ENCODE measurements at regions not wholly inside any gene's neighbourhood (a gene's known extent, or its start where the extent isn't known, plus 50 kb on each side); places are given as distances from the start of the nearest gene placed in this dataset.
A peak's percentile ranks its signal among the peaks of the same experiment; 100 is the strongest.

- no peak overlapping the region for H3K27ac ChIP-seq
- DNase-seq (ENCODE audit: low read depth, low spot score), result no peak
Observed at GRCh38 chr6:22852101-22852500, 282.7 kb downstream of the HDGFL1 start.

GRCh38 chr6:22873513-22874136 lies 304.3 kb downstream of the HDGFL1 start:
- DNase-seq (ENCODE audit: low read depth, low spot score), result no peak
- H3K27ac ChIP-seq, result no peak overlapping the region

GRCh38 chr6:22875845-22876244 lies 306.5 kb downstream of the HDGFL1 start:
- no peak overlapping the region for H3K27ac ChIP-seq
- DNase-seq (ENCODE audit: low read depth, low spot score), result no peak

- no peak overlapping the region for H3K27ac ChIP-seq
- DNase-seq (ENCODE audit: low read depth, low spot score), result no peak
Observed at GRCh38 chr6:22878324-22878701, 308.9 kb downstream of the HDGFL1 start.

GRCh38 chr6:22878706-22879105 lies 309.3 kb downstream of the HDGFL1 start:
- H3K27ac ChIP-seq, result no peak overlapping the region
- no peak for DNase-seq (ENCODE audit: low read depth, low spot score)

- peak overlapping the region; percentile 92 for H3K27ac ChIP-seq
- peak; percentile 95 for DNase-seq (ENCODE audit: low read depth, low spot score)
Observed at GRCh38 chr6:22880686-22881433, 311.5 kb downstream of the HDGFL1 start.

GRCh38 chr6:22882581-22882980 lies 313.2 kb downstream of the HDGFL1 start:
- H3K27ac ChIP-seq, result no peak overlapping the region
- DNase-seq (ENCODE audit: low read depth, low spot score), result no peak

GRCh38 chr6:22883061-22883717 lies 313.8 kb downstream of the HDGFL1 start:
- no peak for DNase-seq (ENCODE audit: low read depth, low spot score)

GRCh38 chr6:22884456-22884855 lies 315.1 kb downstream of the HDGFL1 start:
- no peak for DNase-seq (ENCODE audit: low read depth, low spot score)
- H3K27ac ChIP-seq, result no peak overlapping the region

More at GRCh38 chr6:22883061-22883717, 313.8 kb downstream of the HDGFL1 start:
- H3K27ac ChIP-seq, result no peak overlapping the region

- H3K27ac ChIP-seq, result peak overlapping the region; percentile 71
- peak; percentile 82 for DNase-seq (ENCODE audit: low read depth, low spot score)
Observed at GRCh38 chr6:22886650-22887581, 317.6 kb downstream of the HDGFL1 start.

- peak; percentile 93 for DNase-seq (ENCODE audit: low read depth, low spot score)
- H3K27ac ChIP-seq, result peak overlapping the region; percentile 71
Observed at GRCh38 chr6:22888163-22888752, 318.9 kb downstream of the HDGFL1 start.

GRCh38 chr6:22891934-22892333 lies 322.6 kb downstream of the HDGFL1 start:
- peak overlapping the region; percentile 88 for H3K27ac ChIP-seq
- no peak for DNase-seq (ENCODE audit: low read depth, low spot score)

- DNase-seq (ENCODE audit: low read depth, low spot score), result peak; percentile 96
- peak overlapping the region; percentile 88 for H3K27ac ChIP-seq
Observed at GRCh38 chr6:22892452-22892851, 323.1 kb downstream of the HDGFL1 start.

GRCh38 chr6:22896696-22897095 lies 327.3 kb downstream of the HDGFL1 start:
- no peak for DNase-seq (ENCODE audit: low read depth, low spot score)
- no peak overlapping the region for H3K27ac ChIP-seq

GRCh38 chr6:22899426-22899825 lies 330.1 kb downstream of the HDGFL1 start:
- H3K27ac ChIP-seq, result no peak overlapping the region
- no peak for DNase-seq (ENCODE audit: low read depth, low spot score)

GRCh38 chr6:22903826-22904225 lies 334.5 kb downstream of the HDGFL1 start:
- DNase-seq (ENCODE audit: low read depth, low spot score), result no peak
- no peak overlapping the region for H3K27ac ChIP-seq

GRCh38 chr6:22904431-22904830 lies 335.1 kb downstream of the HDGFL1 start:
- no peak for DNase-seq (ENCODE audit: low read depth, low spot score)
- peak overlapping the region; percentile 10 for H3K27ac ChIP-seq

GRCh38 chr6:22906091-22906549 lies 336.8 kb downstream of the HDGFL1 start:
- no peak overlapping the region for H3K27ac ChIP-seq
- DNase-seq (ENCODE audit: low read depth, low spot score), result no peak

- H3K27ac ChIP-seq, result no peak overlapping the region
- DNase-seq (ENCODE audit: low read depth, low spot score), result no peak
Observed at GRCh38 chr6:22907085-22907484, 337.7 kb downstream of the HDGFL1 start.

GRCh38 chr6:22910370-22910769 lies 341.0 kb downstream of the HDGFL1 start:
- no peak overlapping the region for H3K27ac ChIP-seq
- DNase-seq (ENCODE audit: low read depth, low spot score), result no peak

Measured in epithelial cell of prostate (primary cell).